ENCODE measurements at regions not wholly inside any gene's neighbourhood (a gene's known extent, or its start where the extent isn't known, plus 50 kb on each side); places are given as distances from the start of the nearest gene placed in this dataset.

- no peak for TF ChIP-seq CTCF (IDR thresholded peaks at IDR 0.05)
- Histone ChIP-seq H3K27me3 (no peaks in the 10 kb centered on the region), H3K9me3 (no peaks in the 10 kb centered on the region), H3K27ac (no peak overlapping the region), H3K36me3 (no peaks in the 10 kb centered on the region), H3K9ac (ENCODE audit: low read depth in 2 of 2, low read length in 2 of 2) (no peak overlapping the region), H3K4me1 (no peaks in the 10 kb centered on the region), H3K4me3 (no peak overlapping the region)
- intact Hi-C loops (cut with DNase I), result no loop called here
- DNase-seq, result no peak
These were observed 238.4 kb downstream of the C1orf94 start for GRCh38 chr1:34415140-34415539.

- Histone ChIP-seq H3K27me3 (no peaks in the 10 kb centered on the region), H3K36me3 (no peaks in the 10 kb centered on the region)
These were observed 241.5 kb downstream of the C1orf94 start for GRCh38 chr1:34418166-34418565.

GRCh38 chr1:34419663-34420136 is 243.0 kb downstream of the C1orf94 start:
- DNase-seq, result no peak
- H3K4me3 ChIP-seq, result no peak overlapping the region
- H3K9ac ChIP-seq (ENCODE audit: low read depth in 2 of 2, low read length in 2 of 2), result no peak overlapping the region
- H3K36me3 ChIP-seq, result no peaks in the 10 kb centered on the region
- no peaks in the 10 kb centered on the region for H3K27me3 ChIP-seq
- no peaks in the 10 kb centered on the region for H3K9me3 ChIP-seq
- H3K4me1 ChIP-seq, result no peaks in the 10 kb centered on the region
- no peak for TF ChIP-seq CTCF (IDR thresholded peaks at IDR 0.05)
- no peak overlapping the region for H3K27ac ChIP-seq
- intact Hi-C loops (cut with DNase I), result no loop called here

More at GRCh38 chr1:34418166-34418565, 241.5 kb downstream of the C1orf94 start:
- no peak for TF ChIP-seq CTCF (IDR thresholded peaks at IDR 0.05)
- intact Hi-C loops (cut with DNase I), result no loop called here
- Histone ChIP-seq H3K4me3 (no peak overlapping the region), H3K9me3 (no peaks in the 10 kb centered on the region), H3K9ac (ENCODE audit: low read depth in 2 of 2, low read length in 2 of 2) (no peak overlapping the region), H3K4me1 (no peaks in the 10 kb centered on the region), H3K27ac (no peak overlapping the region)
- no peak for DNase-seq

GRCh38 chr1:34425046-34425445 is 248.3 kb downstream of the C1orf94 start:
- no peak for TF ChIP-seq CTCF (IDR thresholded peaks at IDR 0.05)
- no peak overlapping the region for H3K9ac ChIP-seq (ENCODE audit: low read depth in 2 of 2, low read length in 2 of 2)
- H3K4me3 ChIP-seq, result no peak overlapping the region
- no peaks in the 10 kb centered on the region for H3K9me3 ChIP-seq
- H3K36me3 ChIP-seq, result no peaks in the 10 kb centered on the region
- H3K27ac ChIP-seq, result no peak overlapping the region
- intact Hi-C loops (cut with DNase I), result no loop called here
- H3K4me1 ChIP-seq, result no peaks in the 10 kb centered on the region
- no peak for DNase-seq
- no peaks in the 10 kb centered on the region for H3K27me3 ChIP-seq

- intact Hi-C loops (cut with DNase I), result no loop called here
- no peaks in the 10 kb centered on the region for H3K27me3 ChIP-seq
- H3K4me1 ChIP-seq, result no peaks in the 10 kb centered on the region
- no peak for TF ChIP-seq CTCF (IDR thresholded peaks at IDR 0.05)
- H3K9me3 ChIP-seq, result no peaks in the 10 kb centered on the region
- no peak overlapping the region for H3K27ac ChIP-seq
- H3K36me3 ChIP-seq, result no peaks in the 10 kb centered on the region
- no peak overlapping the region for H3K4me3 ChIP-seq
- no peak for DNase-seq
- no peak overlapping the region for H3K9ac ChIP-seq (ENCODE audit: low read depth in 2 of 2, low read length in 2 of 2)
These were observed 249.1 kb downstream of the C1orf94 start for GRCh38 chr1:34425785-34426184.
